ENCODE measurements at regions not wholly inside any gene's neighbourhood (a gene's known extent, or its start where the extent isn't known, plus 50 kb on each side); places are given as distances from the start of the nearest gene placed in this dataset.
"Not testable (repeated sequence)": the region's sequence is repeated elsewhere in the genome, so short reads cannot be mapped to it uniquely, and the experiment has no call there.

GRCh38 chr3:195993671-195994070, 85.3 kb upstream of the TNK2 start:
- not testable (repeated sequence) for TF ChIP-seq POLR2A, CTCF (IDR thresholded peaks at IDR 0.05)
